Body of pancreas (tissue), 4 donors: ENCODE measurements at regions not wholly inside any gene's neighbourhood (a gene's known extent, or its start where the extent isn't known, plus 50 kb on each side); places are given as distances from the start of the nearest gene placed in this dataset.

Experiments used
- ATAC-seq: fragments of 150-250 bp; one replicate; pipeline ENCODE4 v1.9.1; 2016
- DNase-seq, 4 donors: peaks; one replicate each; pipeline ENCODE4 v3.0.0-alpha.2; 2019
- H3K27ac ChIP-seq, 4 donors: fragments of 200-600 bp; sonication (generic); 1 replicate in 3 of 4; 2 replicates in 1 of 4; pipeline versions ENCODE4 v1.5.1 to v1.6.1; 2016 to 2019; ENCODE audit warnings: mild to moderate bottlenecking in 1 of 4, mixed read lengths in 1 of 4, moderate library complexity in 1 of 4
- H3K27me3 ChIP-seq, 2 donors: fragments of 200-600 bp; sonication (generic); one replicate each; pipeline ENCODE4 v1.6.0; 2016; ENCODE audit warnings: mild to moderate bottlenecking in 1 of 2
- H3K36me3 ChIP-seq, 2 donors: fragments of 200-600 bp; sonication (generic); replicated peaks in 1 of 2; 2 replicates each; pipeline ENCODE4 v1.5.1; 2016; ENCODE audit warnings: low read depth in 2 of 2; ENCODE audit not compliant: insufficient read depth in 1 of 2
- H3K4me1 ChIP-seq: fragments of 200-600 bp; sonication (generic); one replicate; pipeline ENCODE4 v1.6.0; 2016
- H3K4me3 ChIP-seq, 2 donors: fragments of 200-600 bp; sonication (generic); 1 replicate in 1 of 2; 2 replicates in 1 of 2; pipeline ENCODE4 v1.5.1; 2016 to 2019
- H3K9me3 ChIP-seq, 3 donors: fragments of 200-600 bp; sonication (generic); 1 replicate in 2 of 3; 2 replicates in 1 of 3; pipeline ENCODE4 v1.5.1; 2016
- CTCF ChIP-seq, 7 experiments: fragments of 450-650 bp in 4 of 7; fragments of 200-600 bp in 3 of 7; sonication (generic) in 3 of 7; IDR thresholded peaks; one replicate each; pipeline ENCODE4 v1.5.1; 2016 to 2019; ENCODE audit warnings: antibody characterized with exemption in 7 of 7
- POLR2A ChIP-seq, 3 donors: fragments of 450-650 bp; IDR thresholded peaks; one replicate each; pipeline ENCODE4 v1.6.1; 2016; ENCODE audit warnings: antibody characterized with exemption in 3 of 3, mild to moderate bottlenecking in 2 of 3
- WGBS, 2 donors: methylation state at CpG; one replicate each; pipeline ENCODE4 v1.1.5; 2017; 5-methylcytosine and 5-hydroxymethylcytosine counted together
- intact Hi-C: fragments of 100-400 bp; cut with DNase I; formaldehyde crosslinking; loops from one replicate; pipeline ENCODE4 v1.15.1; 2023

DNA sequence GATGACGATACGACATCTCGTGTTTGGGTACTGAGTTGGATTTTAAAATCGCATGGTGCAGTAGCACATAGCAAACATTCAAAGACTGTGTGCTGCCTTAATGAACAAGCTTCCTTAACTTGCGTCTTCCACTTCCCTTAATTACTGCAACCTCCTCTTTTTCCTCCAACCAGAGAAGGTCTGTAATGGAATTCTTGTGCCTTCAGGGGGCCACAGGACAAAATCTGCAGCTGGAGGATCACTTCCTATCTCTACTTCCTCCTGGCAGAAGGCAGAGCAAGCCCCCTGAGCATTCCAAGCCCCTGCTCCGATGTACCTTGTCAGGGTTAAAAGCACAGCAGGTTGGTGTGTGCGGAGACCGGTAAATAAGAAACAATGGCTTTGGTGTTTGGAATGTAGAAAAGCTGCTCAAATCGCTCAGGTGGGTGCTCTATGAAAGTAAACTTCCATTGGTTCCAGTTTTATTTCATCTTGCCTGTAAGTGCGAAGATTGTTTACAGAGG lies 151.3 kb upstream of the UQCRFS1 start:
- intact Hi-C loops, result no loop called here
- WGBS, 2 donors, result 25 to 28% methylated on average over 10 of the region's 10 CpGs
- no peaks in the 10 kb centered on the region for H3K36me3 ChIP-seq
- H3K27ac ChIP-seq, result no peak overlapping the region
- H3K27me3 ChIP-seq, result no peaks in the 10 kb centered on the region
- no peaks in the 10 kb centered on the region for H3K9me3 ChIP-seq
- ATAC-seq (no peak), DNase-seq (no peak)
- H3K4me1 ChIP-seq, result no peaks in the 10 kb centered on the region
- H3K4me3 ChIP-seq, result no peak overlapping the region
- TF ChIP-seq CTCF (IDR thresholded peaks at IDR 0.05) (no peak), POLR2A (IDR thresholded peaks at IDR 0.05) (no peak)

- H3K4me1 ChIP-seq, result no peaks in the 10 kb centered on the region
- no peaks in the 10 kb centered on the region for H3K9me3 ChIP-seq
- no peak for DNase-seq
- H3K36me3 ChIP-seq, result no peaks in the 10 kb centered on the region
- intact Hi-C loops, result no loop called here
- no peak for ATAC-seq
- WGBS, 2 donors, result 82 to 87% methylated on average over 1 of the region's 1 CpG
- no peaks in the 10 kb centered on the region for H3K27me3 ChIP-seq
- no peak overlapping the region for H3K27ac ChIP-seq
- TF ChIP-seq POLR2A (IDR thresholded peaks at IDR 0.05), result no peak
- TF ChIP-seq CTCF (IDR thresholded peaks at IDR 0.05), result no peak
- H3K4me3 ChIP-seq, result no peak overlapping the region
Observed at GRCh38 chr19:29364999-29365398, 152.0 kb upstream of the UQCRFS1 start.

DNA sequence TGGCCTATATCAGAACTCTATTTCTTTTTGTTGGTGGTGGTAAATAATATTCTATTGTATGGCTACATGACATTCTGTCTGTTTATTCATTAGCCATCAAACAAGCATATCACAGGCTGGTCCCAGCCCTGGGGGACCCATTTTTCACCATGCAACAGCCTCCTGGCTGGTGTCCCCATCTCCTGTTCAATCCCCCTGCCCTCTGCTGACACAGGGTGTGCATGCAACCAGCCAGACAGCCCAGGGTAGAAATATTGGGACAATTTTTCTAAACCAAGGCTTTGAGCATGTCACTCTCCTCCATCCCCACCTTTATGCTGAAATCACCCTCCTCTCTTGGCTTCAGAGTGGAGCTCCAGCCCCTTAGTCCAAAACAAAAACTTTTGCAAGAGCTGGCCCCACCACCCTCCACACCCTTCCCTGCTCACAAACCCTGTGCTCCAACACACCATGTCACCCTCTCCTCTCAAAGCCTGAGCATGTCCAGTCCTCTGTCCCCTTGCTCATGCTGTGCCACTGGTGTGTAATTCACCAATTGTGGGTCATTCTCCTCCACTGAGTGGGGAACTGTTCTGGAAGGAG lies 153.0 kb upstream of the UQCRFS1 start:
- H3K27me3 ChIP-seq, result no peaks in the 10 kb centered on the region
- no peak for ATAC-seq
- no peaks in the 10 kb centered on the region for H3K36me3 ChIP-seq
- no peak for DNase-seq
- H3K27ac ChIP-seq, result no peak overlapping the region
- intact Hi-C loops, result no loop called here
- H3K9me3 ChIP-seq, result no peaks in the 10 kb centered on the region
- H3K4me1 ChIP-seq, result no peaks in the 10 kb centered on the region
- no peak for TF ChIP-seq CTCF (IDR thresholded peaks at IDR 0.05)
- TF ChIP-seq POLR2A (IDR thresholded peaks at IDR 0.05), result no peak
- H3K4me3 ChIP-seq, result no peak overlapping the region

DNA sequence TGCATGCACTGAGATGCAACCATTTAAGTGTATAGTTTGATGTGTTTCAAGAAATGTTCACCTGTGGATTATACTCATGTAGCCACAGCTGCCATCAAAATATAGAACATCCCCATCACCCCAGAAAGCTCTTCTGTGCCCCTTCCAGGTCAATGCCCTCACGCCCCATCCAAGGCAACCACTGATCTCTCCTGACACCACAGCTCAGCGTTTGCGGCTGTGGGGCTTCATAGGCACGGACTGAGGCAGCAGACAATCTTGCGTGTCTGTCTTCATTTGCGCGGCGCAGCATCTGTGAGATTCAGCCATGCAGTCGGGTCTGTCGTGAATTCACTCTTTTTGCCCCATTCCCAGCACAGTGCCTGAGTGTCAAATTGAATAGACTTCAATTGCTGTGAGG lies 153.8 kb upstream of the UQCRFS1 start:
- H3K4me1 ChIP-seq, result no peaks in the 10 kb centered on the region
- intact Hi-C loops, result no loop called here
- no peak for ATAC-seq

More for the DNA sequence above, 153.8 kb upstream of the UQCRFS1 start:
- Histone ChIP-seq H3K36me3 (no peaks in the 10 kb centered on the region), H3K27ac (no peak overlapping the region), H3K27me3 (no peaks in the 10 kb centered on the region), H3K4me3 (no peak overlapping the region), H3K9me3 (no peaks in the 10 kb centered on the region)
- WGBS, 2 donors, result 71 to 75% methylated on average over 10 of the region's 10 CpGs
- no peak for TF ChIP-seq CTCF (IDR thresholded peaks at IDR 0.05)
- no peak for TF ChIP-seq POLR2A (IDR thresholded peaks at IDR 0.05)
- DNase-seq, result no peak
